Germinal center (tissue), 1 donor: ENCODE measurements at regions not wholly inside any gene's neighbourhood (a gene's known extent, or its start where the extent isn't known, plus 50 kb on each side); places are given as distances from the start of the nearest gene placed in this dataset.
"Not testable (repeated sequence)": the region's sequence is repeated elsewhere in the genome, so short reads cannot be mapped to it uniquely, and the experiment has no call there.

Experiments used
- DNase-seq: peaks from one replicate; pipeline ENCODE4 v3.0.0; 2012; ENCODE audit warnings: mixed read lengths, low spot score

- DNase-seq: no peak
Measured at GRCh38 chr6:114648847-114649246, 306.0 kb upstream of the HS3ST5 start.

DNA sequence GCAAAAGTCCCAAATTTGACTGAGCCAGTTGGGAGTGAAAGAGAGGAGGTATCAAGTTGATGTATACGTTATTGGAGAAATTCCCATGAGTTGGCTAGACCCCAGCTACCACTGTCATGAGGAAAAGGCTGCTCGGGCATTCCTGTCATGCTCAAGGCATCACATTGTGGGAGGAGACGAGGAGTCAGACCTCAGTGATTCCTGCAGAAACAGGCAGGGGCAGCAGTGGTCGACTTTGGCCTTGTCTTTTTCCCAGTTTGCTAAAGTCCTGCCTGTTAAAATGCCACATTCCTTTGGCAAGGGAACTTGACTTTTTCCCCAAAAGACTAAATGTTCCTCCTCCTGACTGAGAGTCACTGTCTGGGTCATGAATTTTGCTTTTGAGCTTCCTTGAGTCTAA, 295.5 kb upstream of the HS3ST5 start:
- no peak for DNase-seq

DNA sequence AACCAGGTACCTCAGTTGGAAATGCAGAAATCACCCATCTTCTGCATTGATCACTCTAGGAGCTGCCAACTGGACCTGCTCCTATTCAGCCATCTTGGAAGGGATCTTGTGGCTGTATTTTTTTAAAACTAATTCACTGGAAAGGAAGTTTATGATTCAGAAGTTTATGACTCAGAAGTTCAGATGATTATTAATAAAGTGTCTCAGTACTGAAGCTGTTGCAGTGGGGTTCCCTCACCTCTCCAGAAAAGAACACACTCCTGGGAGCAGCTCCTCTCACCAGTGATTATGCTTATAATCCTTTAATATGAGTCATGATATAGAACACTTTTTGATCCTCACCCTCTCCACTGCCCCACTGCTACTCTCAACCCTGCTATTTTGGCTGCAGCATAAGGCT, 291.2 kb upstream of the HS3ST5 start:
- no peak for DNase-seq

DNA sequence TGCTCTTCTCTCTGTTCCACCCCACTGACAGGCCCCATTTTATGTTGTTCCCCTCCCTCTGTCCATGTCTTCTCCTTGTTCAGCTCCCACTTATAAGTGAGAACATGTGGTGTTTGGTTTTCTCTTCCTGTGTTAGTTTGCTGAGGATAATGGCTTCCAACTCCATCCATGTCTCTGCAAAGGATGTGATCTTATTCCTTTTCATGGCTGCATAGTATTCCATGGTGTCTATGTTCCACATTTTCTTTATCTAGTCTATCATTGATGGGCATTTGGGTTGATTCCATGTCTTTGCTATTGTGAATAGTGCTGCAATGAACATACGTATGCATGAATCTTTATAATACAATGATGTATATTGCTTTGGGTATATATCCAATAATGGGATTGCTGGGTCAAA, 283.4 kb upstream of the HS3ST5 start:
- not testable (repeated sequence) for DNase-seq

- no peak for DNase-seq
Measured at GRCh38 chr6:114619621-114620200, 276.9 kb upstream of the HS3ST5 start.

DNA sequence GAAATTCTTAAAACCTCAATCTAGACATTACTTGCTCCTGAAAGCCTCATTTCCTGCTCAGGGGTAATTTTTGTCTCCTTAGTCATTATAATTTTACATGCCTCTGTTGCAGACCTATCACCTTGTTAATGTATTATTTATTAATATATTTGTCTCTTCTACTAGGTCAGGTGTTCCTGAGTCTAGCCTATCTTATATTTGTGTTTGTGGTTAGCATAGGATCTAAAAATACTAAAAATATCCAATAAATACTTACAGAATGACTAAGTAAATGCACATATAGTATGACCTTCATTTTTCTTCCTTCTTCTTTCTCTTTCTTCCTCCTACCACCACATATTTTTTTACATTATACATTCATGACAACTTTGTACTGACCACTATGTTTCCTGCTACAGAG, 268.9 kb upstream of the HS3ST5 start:
- DNase-seq: no peak

DNA sequence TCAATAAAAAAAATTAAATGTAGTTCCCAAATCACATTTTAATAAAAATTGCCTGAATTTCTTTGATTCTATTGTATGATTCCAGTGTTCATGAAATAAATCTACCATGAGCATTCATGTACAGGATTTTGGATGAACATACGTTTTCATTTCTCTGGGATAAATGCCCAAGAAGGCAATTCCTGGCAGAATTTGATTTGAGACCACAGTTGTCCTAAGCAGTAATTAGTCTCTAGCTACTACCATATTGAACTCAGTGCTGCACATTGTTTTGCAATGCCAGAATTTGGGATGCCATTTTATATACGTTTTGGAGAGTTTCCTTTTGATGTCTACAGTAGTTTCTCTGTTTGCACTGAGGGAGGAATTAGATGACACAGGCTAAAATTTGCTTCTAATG, 265.3 kb upstream of the HS3ST5 start:
- DNase-seq: no peak

GRCh38 chr6:114605656-114606055, 262.8 kb upstream of the HS3ST5 start:
- DNase-seq: no peak

- DNase-seq: no peak
Measured at GRCh38 chr6:114600381-114600780, 257.6 kb upstream of the HS3ST5 start.

- DNase-seq: no peak
Measured at GRCh38 chr6:114595591-114595990, 252.8 kb upstream of the HS3ST5 start.

DNA sequence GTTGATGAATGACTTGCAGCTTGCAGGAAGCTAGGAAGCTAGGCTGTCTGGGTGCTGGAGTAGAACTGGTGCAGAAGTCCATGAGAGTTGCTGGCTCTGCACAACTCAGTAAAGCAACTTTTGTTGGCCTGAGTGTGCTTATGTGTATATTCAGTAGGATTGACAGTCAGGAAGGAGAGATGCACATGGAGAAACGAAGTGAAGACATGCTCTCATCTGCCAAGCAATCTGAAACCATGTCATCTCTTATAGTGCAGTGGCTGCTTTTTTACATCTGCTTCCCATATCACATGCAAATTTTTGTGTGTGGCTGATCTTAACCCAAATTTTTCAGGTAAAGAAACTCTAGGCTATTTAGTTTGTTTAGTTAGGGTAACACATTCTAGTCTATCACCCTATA, 252.4 kb upstream of the HS3ST5 start:
- no peak for DNase-seq

DNA sequence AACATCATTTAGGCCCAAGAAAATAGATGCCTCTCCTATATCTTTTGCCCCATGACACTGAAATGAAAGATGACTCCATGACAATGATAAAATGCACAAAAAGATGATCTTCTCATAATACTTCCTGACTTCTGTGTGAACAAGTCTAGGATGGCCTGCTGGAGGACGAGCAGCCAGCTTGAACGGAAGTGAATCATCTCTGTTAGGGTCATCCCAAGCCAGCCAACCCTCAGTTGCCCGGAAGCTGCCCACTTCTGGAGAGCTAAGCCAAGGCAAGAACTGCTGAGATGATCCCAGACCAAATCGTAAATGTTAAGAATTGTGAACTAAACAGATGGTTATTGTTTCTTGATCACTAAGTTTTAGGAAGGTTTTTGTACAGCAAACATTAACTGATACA, 249.7 kb upstream of the HS3ST5 start:
- DNase-seq: no peak

DNA sequence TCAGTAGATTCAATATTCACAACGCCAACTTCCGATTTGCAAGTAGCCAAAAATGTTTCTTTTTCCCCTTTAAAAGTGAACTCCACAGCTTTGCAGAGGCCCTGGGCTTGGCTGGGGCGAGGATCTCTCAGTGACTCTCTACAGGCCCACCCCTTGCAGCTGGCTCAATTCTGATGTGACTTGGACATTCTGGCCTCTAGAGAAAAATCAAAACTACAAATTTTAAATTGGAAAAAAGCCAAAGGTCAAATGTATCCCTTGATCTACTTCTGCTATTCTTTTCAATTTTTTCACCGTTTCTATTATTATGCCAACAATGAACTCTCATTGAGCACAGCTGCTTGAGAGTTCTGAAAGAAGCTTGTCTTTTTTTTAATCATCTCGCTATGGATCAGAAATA, 245.9 kb upstream of the HS3ST5 start:
- DNase-seq: no peak

DNA sequence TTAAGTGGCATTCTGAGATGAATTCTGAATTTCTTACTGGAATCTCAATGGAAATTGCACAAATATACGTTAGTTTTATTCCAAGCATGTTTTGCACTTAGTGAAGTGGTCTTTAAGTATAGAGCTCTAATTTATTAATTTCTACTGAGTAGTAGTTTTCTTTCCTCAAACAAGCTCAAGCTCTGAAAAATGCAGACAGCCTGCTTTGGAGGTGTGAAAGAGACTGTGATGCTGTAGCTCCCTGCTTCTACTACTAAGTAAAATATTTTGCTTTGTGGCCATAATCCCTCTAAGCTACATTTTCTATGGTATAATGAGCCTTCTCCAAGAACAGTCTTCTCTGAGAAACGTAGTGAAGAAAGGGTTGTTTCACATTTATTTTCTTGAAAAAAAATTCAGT, 243.5 kb upstream of the HS3ST5 start:
- no peak for DNase-seq

DNA sequence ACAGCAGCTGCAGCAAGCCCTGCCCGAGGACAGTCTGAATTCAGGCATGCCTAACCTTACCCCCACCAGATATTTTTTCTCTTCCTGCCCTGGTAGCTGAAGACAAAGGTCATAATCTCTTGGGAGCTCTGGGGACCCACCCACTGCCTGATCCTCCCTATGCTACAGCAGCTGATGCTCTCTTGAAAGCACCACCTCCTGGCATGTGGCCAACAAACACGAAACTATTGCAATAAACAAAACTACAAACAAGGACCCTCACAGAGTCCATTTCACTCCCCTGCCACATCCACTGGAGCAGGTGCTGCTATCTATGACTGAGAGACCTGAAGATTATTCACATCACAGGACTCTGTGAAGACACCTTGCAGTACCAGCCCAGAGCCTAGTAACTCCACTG, 238.5 kb upstream of the HS3ST5 start:
- DNase-seq: no peak

- DNase-seq: no peak
Measured at GRCh38 chr6:114580882-114581281, 238.1 kb upstream of the HS3ST5 start.

DNA sequence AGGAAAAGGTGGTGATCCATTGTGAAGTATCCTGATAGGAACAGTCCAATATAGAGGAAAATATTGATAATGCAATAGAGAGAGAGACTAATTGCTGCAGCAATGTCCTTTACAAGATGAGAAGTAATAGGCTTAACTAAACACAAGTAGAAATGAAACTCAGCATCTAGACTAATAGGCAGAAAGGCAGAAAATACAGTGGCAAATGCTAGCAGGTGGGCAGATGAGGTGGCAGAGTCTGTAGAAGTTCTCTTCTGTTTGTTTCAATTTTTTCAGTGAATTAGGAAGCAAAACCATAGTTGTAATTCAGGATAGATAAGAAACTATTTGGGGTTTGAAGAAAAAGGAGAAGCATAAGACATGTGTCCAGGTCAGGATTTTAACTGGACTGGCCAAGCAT, 236.7 kb upstream of the HS3ST5 start:
- DNase-seq: no peak

DNA sequence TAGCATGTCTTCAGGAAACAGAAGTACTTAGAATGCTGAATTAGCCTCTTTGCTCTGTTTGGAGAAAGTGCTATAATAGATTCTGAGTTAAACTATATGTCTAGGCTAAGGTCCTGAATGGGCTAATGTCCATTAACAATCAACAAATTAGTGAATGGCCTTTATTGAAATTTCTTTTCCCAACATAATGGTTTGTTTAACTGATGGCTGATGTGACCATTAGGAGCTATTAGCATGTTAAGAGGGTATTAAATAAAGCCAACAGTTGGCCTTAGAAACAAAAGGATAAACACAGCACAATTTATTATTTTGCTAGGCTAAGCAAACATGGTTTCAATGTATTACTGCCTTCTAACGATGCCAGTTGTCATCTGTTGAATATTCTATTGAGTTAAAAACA, 234.3 kb upstream of the HS3ST5 start:
- DNase-seq: no peak

- no peak for DNase-seq
Measured at GRCh38 chr6:114576330-114576729, 233.5 kb upstream of the HS3ST5 start.

GRCh38 chr6:114569669-114570068, 226.8 kb upstream of the HS3ST5 start:
- DNase-seq: no peak

DNA sequence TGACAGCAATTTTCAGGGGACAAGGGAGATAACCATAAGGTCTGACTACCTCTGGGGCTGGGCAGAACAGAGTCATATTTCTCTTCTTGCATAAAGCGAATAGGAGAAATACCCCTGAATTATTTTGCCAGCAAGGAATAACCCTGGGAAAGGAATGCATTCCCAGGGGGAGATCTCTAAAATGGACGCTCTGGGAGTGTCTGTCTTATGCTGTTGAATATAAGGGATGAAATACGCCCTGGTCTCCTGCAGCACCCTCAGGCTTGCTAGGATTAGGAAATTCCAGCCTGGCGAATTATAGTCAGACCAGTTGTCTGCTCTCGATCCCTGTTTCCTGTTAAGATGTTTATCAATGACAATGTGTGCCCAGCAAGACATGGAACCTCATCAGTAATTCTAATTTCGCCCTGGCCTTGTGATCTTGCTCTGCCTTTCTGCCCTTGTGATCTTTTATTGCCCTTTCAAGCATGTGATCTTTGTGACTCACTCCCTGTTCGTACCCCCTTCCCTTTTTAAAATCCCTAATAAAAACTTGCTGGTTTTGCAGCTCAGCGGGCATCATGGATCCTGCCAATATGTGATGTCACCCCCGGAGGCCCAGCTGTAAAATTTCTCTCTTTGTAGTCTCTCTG, 221.6 kb upstream of the HS3ST5 start:
- no peak for DNase-seq

DNA sequence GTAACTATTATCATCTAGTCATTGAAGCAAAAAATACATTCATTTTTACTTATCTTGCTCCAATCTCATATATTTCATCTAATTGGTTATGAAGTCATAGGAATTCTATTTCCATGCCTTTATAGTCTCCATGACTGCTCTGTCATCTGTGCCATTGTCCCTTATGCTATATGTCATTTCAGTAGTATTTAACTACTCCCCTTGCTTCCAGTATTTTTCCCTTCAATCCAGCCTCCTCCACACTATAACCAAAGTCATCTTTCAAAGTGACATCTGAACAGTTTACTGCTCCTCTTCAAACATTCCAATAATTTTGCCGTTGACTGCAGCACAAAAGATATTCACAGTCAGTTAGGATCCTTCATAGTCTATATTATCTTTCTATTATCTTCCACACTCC, 216.6 kb upstream of the HS3ST5 start:
- DNase-seq: no peak

GRCh38 chr6:114558153-114558552, 215.3 kb upstream of the HS3ST5 start:
- DNase-seq: no peak

DNA sequence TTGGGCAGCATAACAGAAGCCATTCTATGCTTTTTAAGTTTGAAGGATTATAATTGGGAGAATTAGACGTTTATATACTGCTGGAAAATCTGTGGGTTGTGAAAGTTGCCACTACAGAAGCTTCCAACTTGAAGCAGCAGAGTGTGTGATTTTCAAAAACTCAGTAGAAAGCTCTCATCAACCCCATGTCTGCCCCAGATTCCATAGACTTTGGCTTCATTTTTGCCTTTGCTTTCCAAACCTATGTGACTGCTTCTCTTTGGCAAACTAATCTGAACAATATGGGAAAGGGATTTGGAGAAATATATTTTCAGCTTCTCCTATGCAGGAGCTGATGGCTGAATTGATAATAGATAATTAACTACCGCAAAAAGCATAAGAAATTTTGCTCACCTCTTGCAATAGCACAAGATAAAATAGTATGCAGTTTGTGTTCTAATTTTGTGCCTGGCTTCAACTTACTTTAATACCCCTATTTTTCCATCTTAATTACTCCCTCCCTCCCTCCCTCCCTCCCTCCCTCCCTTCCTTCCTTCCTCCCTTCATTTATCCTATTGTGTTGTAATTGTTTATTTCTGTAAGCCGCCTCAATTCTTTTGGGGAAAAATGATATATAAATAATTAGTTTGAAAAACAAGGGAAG, 214.1 kb upstream of the HS3ST5 start:
- DNase-seq: no peak
